ENCODE measurements at regions not wholly inside any gene's neighbourhood (a gene's known extent, or its start where the extent isn't known, plus 50 kb on each side); places are given as distances from the start of the nearest gene placed in this dataset.

- no peak overlapping the region for H3K4me3 ChIP-seq (replicated peaks; ENCODE audit: low read depth, low read length)
- TF ChIP-seq CTCF (IDR thresholded peaks at IDR 0.05; ENCODE audit: insufficient read depth, low read length, poor library complexity, severe bottlenecking), result no peak
- H3K27me3 ChIP-seq (replicated peaks; ENCODE audit: control insufficient read depth, insufficient read depth, low read length), result no peaks in the 10 kb centered on the region
- H3K36me3 ChIP-seq (ENCODE audit: control insufficient read depth, insufficient read depth, low read length), result no peaks in the 10 kb centered on the region
- DNase-seq (ENCODE audit: extremely low read depth, insufficient read length), result peak; percentile 16
Observed at GRCh38 chr2:228559774-228560415, 378.4 kb upstream of the SPHKAP start.

- DNase-seq (ENCODE audit: extremely low read depth, insufficient read length), result no peak
- no peak for TF ChIP-seq CTCF (IDR thresholded peaks at IDR 0.05; ENCODE audit: insufficient read depth, low read length, poor library complexity, severe bottlenecking)
- H3K36me3 ChIP-seq (ENCODE audit: control insufficient read depth, insufficient read depth, low read length), result no peaks in the 10 kb centered on the region
- H3K27me3 ChIP-seq (replicated peaks; ENCODE audit: control insufficient read depth, insufficient read depth, low read length), result no peaks in the 10 kb centered on the region
- no peak overlapping the region for H3K4me3 ChIP-seq (replicated peaks; ENCODE audit: low read depth, low read length)
Observed at GRCh38 chr2:228556717-228557116, 375.2 kb upstream of the SPHKAP start.

- TF ChIP-seq CTCF (IDR thresholded peaks at IDR 0.05; ENCODE audit: insufficient read depth, low read length, poor library complexity, severe bottlenecking), result no peak
Observed at GRCh38 chr2:228549441-228550007, 368.0 kb upstream of the SPHKAP start.

GRCh38 chr2:228548230-228548629 is 366.7 kb upstream of the SPHKAP start:
- Histone ChIP-seq H3K36me3 (ENCODE audit: control insufficient read depth, insufficient read depth, low read length) (no peaks in the 10 kb centered on the region), H3K4me3 (replicated peaks; ENCODE audit: low read depth, low read length) (no peak overlapping the region), H3K27me3 (replicated peaks; ENCODE audit: control insufficient read depth, insufficient read depth, low read length) (no peaks in the 10 kb centered on the region)
- no peak for DNase-seq (ENCODE audit: extremely low read depth, insufficient read length)
- TF ChIP-seq CTCF (IDR thresholded peaks at IDR 0.05; ENCODE audit: insufficient read depth, low read length, poor library complexity, severe bottlenecking), result no peak

More at GRCh38 chr2:228549441-228550007, 368.0 kb upstream of the SPHKAP start:
- Histone ChIP-seq H3K27me3 (replicated peaks; ENCODE audit: control insufficient read depth, insufficient read depth, low read length) (no peaks in the 10 kb centered on the region), H3K36me3 (ENCODE audit: control insufficient read depth, insufficient read depth, low read length) (no peaks in the 10 kb centered on the region), H3K4me3 (replicated peaks; ENCODE audit: low read depth, low read length) (no peak overlapping the region)
- DNase-seq (ENCODE audit: extremely low read depth, insufficient read length), result no peak

GRCh38 chr2:228545748-228546145 is 364.3 kb upstream of the SPHKAP start:
- Histone ChIP-seq H3K27me3 (replicated peaks; ENCODE audit: control insufficient read depth, insufficient read depth, low read length) (no peaks in the 10 kb centered on the region), H3K36me3 (ENCODE audit: control insufficient read depth, insufficient read depth, low read length) (no peaks in the 10 kb centered on the region), H3K4me3 (replicated peaks; ENCODE audit: low read depth, low read length) (no peak overlapping the region)
- DNase-seq (ENCODE audit: extremely low read depth, insufficient read length), result no peak
- no peak for TF ChIP-seq CTCF (IDR thresholded peaks at IDR 0.05; ENCODE audit: insufficient read depth, low read length, poor library complexity, severe bottlenecking)

Measured in GM06990 (cell line).